Endothelial cell of umbilical vein (primary cell): ENCODE measurements at regions not wholly inside any gene's neighbourhood (a gene's known extent, or its start where the extent isn't known, plus 50 kb on each side); places are given as distances from the start of the nearest gene placed in this dataset.

Experiments
- BruUV-seq: library from RNA; stranded (reverse); fragments of 400-500 nt; replicated peaks from 2 replicates; lab custom pipeline; 2021; lab: Mats Ljungman, UMichigan
- CTCF ChIA-PET: fragments of 300-600, 350-600 bp; sonication (Branson Sonifier 250); formaldehyde crosslinking; loops from one replicate; lab custom pipeline; 2021; ENCODE audit warnings: antibody characterized with exemption, inconsistent platforms; lab: Charles Lee
- POLR2A ChIA-PET: fragments of 300-600, 350-600 bp; sonication (Branson Sonifier 250); formaldehyde crosslinking; loops from one replicate; lab custom pipeline; 2021; ENCODE audit warnings: antibody characterized with exemption, inconsistent platforms; lab: Charles Lee
- DNase-seq: peaks from one replicate; pipeline ENCODE4 v3.0.0-alpha.2; 2011; ENCODE audit warnings: low read depth, low spot score
- FAIRE-seq: peaks from 2 replicates; lab custom pipeline; 2011; peaks lifted over from hg19 to GRCh38; lab: Jason Lieb, UNC
- H2AFZ ChIP-seq: 2 replicates; pipeline ENCODE4 v1.6.0; 2012; ENCODE audit warnings: low read depth, low read length, control low read depth, inconsistent platforms
- H3K27ac ChIP-seq: 2 replicates; pipeline ENCODE4 v1.5.1; 2011; ENCODE audit warnings: low read depth, mild to moderate bottlenecking, control low read depth, low read length, moderate library complexity; ENCODE audit not compliant: insufficient read depth
- H3K27me3 ChIP-seq, 2 experiments: 2 replicates each; pipeline versions ENCODE4 v1.6.0 to v1.6.1; 2011; ENCODE audit warnings: low read length in 2 of 2, mixed read lengths in 1 of 2; ENCODE audit not compliant: control insufficient read depth in 2 of 2, insufficient read depth in 2 of 2
- H3K36me3 ChIP-seq, 2 experiments: 2 replicates in 1 of 2; 3 replicates in 1 of 2; pipeline ENCODE4 v1.5.1; 2011; ENCODE audit warnings: low read length in 2 of 2, mild to moderate bottlenecking in 1 of 2, moderate library complexity in 1 of 2; ENCODE audit not compliant: control insufficient read depth in 2 of 2, insufficient read depth in 2 of 2; ENCODE audit errors: extremely low read depth in 1 of 2
- H3K4me1 ChIP-seq: 3 replicates; pipeline ENCODE4 v1.5.1; 2011; ENCODE audit warnings: mild to moderate bottlenecking, low read length; ENCODE audit not compliant: control insufficient read depth, insufficient read depth; ENCODE audit errors: extremely low read depth
- H3K4me2 ChIP-seq: 2 replicates; pipeline ENCODE4 v1.6.1; 2011; ENCODE audit warnings: low read length, control low read depth, mixed read lengths; ENCODE audit not compliant: insufficient read depth
- H3K4me3 ChIP-seq, 3 experiments: fragments of 200-600 bp in 1 of 3; sonication (generic), shearing (Covaris generic) in 1 of 3; replicated peaks in 1 of 3; 2 replicates each; pipeline ENCODE4 v1.5.1; 2011 to 2016; ENCODE audit warnings: control low read depth in 3 of 3, low read length in 3 of 3, mild to moderate bottlenecking in 2 of 3, inconsistent platforms in 1 of 3, low read depth in 1 of 3, moderate library complexity in 1 of 3; ENCODE audit not compliant: insufficient read depth in 1 of 3
- H3K79me2 ChIP-seq: 2 replicates; pipeline ENCODE4 v1.6.0; 2012; ENCODE audit warnings: low read length, inconsistent platforms; ENCODE audit not compliant: control insufficient read depth, insufficient read depth
- H3K9ac ChIP-seq: replicated peaks from 2 replicates; pipeline ENCODE3; 2011; ENCODE audit warnings: low read length, control low read depth; ENCODE audit not compliant: insufficient read depth; ENCODE audit errors: extremely low read depth
- H3K9me1 ChIP-seq: replicated peaks from 3 replicates; pipeline ENCODE4 v1.6.0; 2011; ENCODE audit warnings: mild to moderate bottlenecking, low read length; ENCODE audit not compliant: control insufficient read depth, insufficient read depth; ENCODE audit errors: extremely low read depth
- H3K9me3 ChIP-seq: replicated peaks from 2 replicates; pipeline ENCODE4 v1.5.1; 2012; ENCODE audit warnings: low read length, inconsistent platforms; ENCODE audit not compliant: control insufficient read depth, insufficient read depth
- H4K20me1 ChIP-seq: replicated peaks from 2 replicates; pipeline ENCODE3; 2011; ENCODE audit warnings: mild to moderate bottlenecking, low read length; ENCODE audit not compliant: control insufficient read depth, insufficient read depth; ENCODE audit errors: extremely low read depth
- EZH2 ChIP-seq: IDR thresholded peaks from 2 replicates; pipeline ENCODE4 v1.6.1; 2012; ENCODE audit warnings: borderline replicate concordance, low read depth, mild to moderate bottlenecking, moderate library complexity, low read length, inconsistent platforms; ENCODE audit not compliant: severe bottlenecking
- FOS ChIP-seq: IDR thresholded peaks from 2 replicates; pipeline ENCODE4 v1.6.1; 2011; ENCODE audit warnings: mild to moderate bottlenecking, low read length, moderate library complexity, borderline replicate concordance; ENCODE audit not compliant: insufficient read depth
- GATA2 ChIP-seq: IDR thresholded peaks from 2 replicates; pipeline ENCODE4 v1.7.0; 2011; ENCODE audit warnings: low read depth, mild to moderate bottlenecking, moderate library complexity, mixed read lengths, low read length; ENCODE audit not compliant: insufficient read length, insufficient read depth
- JUN ChIP-seq: IDR thresholded peaks from 2 replicates; pipeline ENCODE4 v1.6.1; 2011; ENCODE audit warnings: borderline replicate concordance, low read depth; ENCODE audit not compliant: insufficient read length, insufficient read depth
- MYC ChIP-seq: IDR thresholded peaks from one replicate; pipeline ENCODE4 v1.6.1; 2011; ENCODE audit warnings: mild to moderate bottlenecking, low read depth, low read length
- POLR2A ChIP-seq: IDR thresholded peaks from 2 replicates; pipeline ENCODE4 v1.6.1; 2012; ENCODE audit warnings: low read depth, mild to moderate bottlenecking, control low read depth, low read length
- POLR2AphosphoS5 ChIP-seq: IDR thresholded peaks from 2 replicates; pipeline ENCODE4 v1.6.1; 2012; ENCODE audit warnings: low read depth, mild to moderate bottlenecking, control low read depth, low read length, moderate library complexity; ENCODE audit not compliant: insufficient read depth
- dilution Hi-C: fragments of 300-500 bp; cut with MboI; formaldehyde crosslinking; loops from one replicate; pipeline ENCODE4 v1.15.0; 2019; ENCODE audit warnings: low sequenced_read_pairs; ENCODE audit not compliant: extremely low pct_ligation_motif_present
- intact Hi-C: fragments of 100-400 bp; cut with micrococcal nuclease; formaldehyde crosslinking; loops from one replicate; pipeline ENCODE4 v1.10.0; 2022
- TF ChIP-seq, protein P1 (sequence below): IDR thresholded peaks from 2 replicates; pipeline ENCODE4 v1.6.1; 2011; ENCODE audit not compliant: insufficient read depth, insufficient read length
- TF ChIP-seq, protein P2 (sequence below), 2 donors: IDR thresholded peaks; 1 replicate in 1 of 2; 2 replicates in 1 of 2; pipeline ENCODE4 v1.5.1; 2011; ENCODE audit warnings: low read length in 2 of 2, mild to moderate bottlenecking in 2 of 2, moderate library complexity in 2 of 2, control low read depth in 1 of 2, inconsistent platforms in 1 of 2, low read depth in 1 of 2; ENCODE audit not compliant: insufficient read depth in 1 of 2; ENCODE audit errors: extremely low read depth in 1 of 2

DNA sequence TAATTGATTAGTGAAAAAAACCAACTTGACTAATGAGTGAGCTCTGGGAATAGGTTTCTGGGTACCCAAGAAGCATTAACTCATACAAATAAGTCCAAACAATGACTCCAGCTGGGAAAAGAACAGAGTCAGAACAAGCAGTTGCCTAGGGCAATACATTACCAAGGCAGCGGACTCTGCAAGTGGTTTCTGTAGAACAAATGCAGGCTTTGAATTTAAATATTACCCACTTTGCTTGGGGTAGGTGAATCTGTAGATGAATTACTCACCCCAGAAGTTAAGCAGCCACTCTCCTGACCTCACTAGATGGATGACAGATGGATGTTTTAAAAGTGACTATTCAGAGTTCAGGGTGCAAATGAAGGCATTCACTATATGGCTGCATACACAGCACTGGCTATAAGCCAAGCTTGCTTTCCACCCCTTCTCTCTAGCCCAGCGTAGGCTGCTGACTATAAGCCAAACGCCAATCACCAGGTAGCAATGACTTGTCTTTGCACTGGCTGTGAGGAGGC, 73.1 kb upstream of the BHLHE40 start:
- ChIA-PET POLR2A (no interaction called here), CTCF (interaction anchor here (1.0 to 1.2 kb wide), 3 partner anchors 10 to 185 kb away, joined by 3 to 4 read pairs (median 4); no protein-coding TSS in a partner anchor)
- Histone ChIP-seq H2AFZ (no peak overlapping the region), H3K9me1 (no peaks in the 10 kb centered on the region), H3K4me3 (no peak overlapping the region), H3K27ac (no peak overlapping the region), H4K20me1 (no peaks in the 10 kb centered on the region), H3K36me3 (no peaks in the 10 kb centered on the region), H3K4me1 (peaks cover 4% of the 10 kb centered on the region), H3K9ac (no peak overlapping the region), H3K9me3 (no peaks in the 10 kb centered on the region), H3K79me2 (no peaks in the 10 kb centered on the region), H3K27me3 (peaks cover 0 to 3% of the 10 kb centered on the region in 2 experiments), H3K4me2 (no peak overlapping the region)
- no TSS peak for BruUV-seq
- dilution Hi-C loops, result no loop called here
- no peak for TF ChIP-seq POLR2A
- TF ChIP-seq, protein P1, sequence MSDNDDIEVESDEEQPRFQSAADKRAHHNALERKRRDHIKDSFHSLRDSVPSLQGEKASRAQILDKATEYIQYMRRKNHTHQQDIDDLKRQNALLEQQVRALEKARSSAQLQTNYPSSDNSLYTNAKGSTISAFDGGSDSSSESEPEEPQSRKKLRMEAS, result no peak
- DNase-seq (no peak), FAIRE-seq (no peak)
- intact Hi-C loops, result no loop called here

DNA sequence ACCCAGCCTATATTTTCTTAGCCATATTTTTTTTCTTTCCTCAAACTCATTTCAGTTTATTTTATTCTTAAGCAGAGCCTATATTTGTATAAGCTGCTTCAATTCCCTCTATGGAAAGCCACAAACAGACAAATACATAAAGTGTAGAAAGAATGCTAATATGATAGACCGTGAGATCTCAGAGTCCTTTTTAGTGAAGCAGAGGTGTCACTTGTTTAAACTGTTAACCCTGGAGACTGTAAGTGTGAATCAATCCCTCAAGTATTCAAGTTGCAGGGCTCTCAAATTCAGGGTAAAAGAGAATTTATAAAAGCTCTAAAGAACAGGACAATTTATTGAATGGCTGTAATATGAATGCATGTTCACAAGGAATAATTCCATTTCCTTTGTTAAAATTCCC, 72.2 kb upstream of the BHLHE40 start:
- POLR2A ChIA-PET, result no interaction called here
- dilution Hi-C loops (no loop called here), intact Hi-C loops (no loop called here)
- no peak overlapping the region for H3K4me2 ChIP-seq
- H3K4me1 ChIP-seq, result peaks cover 4% of the 10 kb centered on the region
- H2AFZ ChIP-seq, result no peak overlapping the region
- no peaks in the 10 kb centered on the region for H4K20me1 ChIP-seq
- H3K4me3 ChIP-seq, result no peak overlapping the region
- H3K9ac ChIP-seq, result no peak overlapping the region
- no peak for DNase-seq
- FAIRE-seq, result no peak
- no peaks in the 10 kb centered on the region for H3K9me3 ChIP-seq
- no peaks in the 10 kb centered on the region for H3K36me3 ChIP-seq
- H3K9me1 ChIP-seq, result no peaks in the 10 kb centered on the region
- no TSS peak for BruUV-seq
- no peak for TF ChIP-seq GATA2
- TF ChIP-seq, protein P1, result no peak
- no peak for TF ChIP-seq EZH2
- TF ChIP-seq MYC, result no peak
- TF ChIP-seq FOS, result no peak
- TF ChIP-seq, protein P2, sequence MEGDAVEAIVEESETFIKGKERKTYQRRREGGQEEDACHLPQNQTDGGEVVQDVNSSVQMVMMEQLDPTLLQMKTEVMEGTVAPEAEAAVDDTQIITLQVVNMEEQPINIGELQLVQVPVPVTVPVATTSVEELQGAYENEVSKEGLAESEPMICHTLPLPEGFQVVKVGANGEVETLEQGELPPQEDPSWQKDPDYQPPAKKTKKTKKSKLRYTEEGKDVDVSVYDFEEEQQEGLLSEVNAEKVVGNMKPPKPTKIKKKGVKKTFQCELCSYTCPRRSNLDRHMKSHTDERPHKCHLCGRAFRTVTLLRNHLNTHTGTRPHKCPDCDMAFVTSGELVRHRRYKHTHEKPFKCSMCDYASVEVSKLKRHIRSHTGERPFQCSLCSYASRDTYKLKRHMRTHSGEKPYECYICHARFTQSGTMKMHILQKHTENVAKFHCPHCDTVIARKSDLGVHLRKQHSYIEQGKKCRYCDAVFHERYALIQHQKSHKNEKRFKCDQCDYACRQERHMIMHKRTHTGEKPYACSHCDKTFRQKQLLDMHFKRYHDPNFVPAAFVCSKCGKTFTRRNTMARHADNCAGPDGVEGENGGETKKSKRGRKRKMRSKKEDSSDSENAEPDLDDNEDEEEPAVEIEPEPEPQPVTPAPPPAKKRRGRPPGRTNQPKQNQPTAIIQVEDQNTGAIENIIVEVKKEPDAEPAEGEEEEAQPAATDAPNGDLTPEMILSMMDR (IDR thresholded peaks at IDR 0.05; ENCODE audit: extremely low read depth in 1 of 2, insufficient read depth in 1 of 2, low read depth in 1 of 2, low read length in 2 of 2), result no peak
- TF ChIP-seq POLR2AphosphoS5, result no peak
- no peak for TF ChIP-seq JUN
- TF ChIP-seq POLR2A, result no peak
- CTCF ChIA-PET, result interaction anchor here (1.2 kb wide), 1 partner anchor 186 kb away, joined by 5 read pairs; no protein-coding TSS in a partner anchor
- no peak overlapping the region for H3K27ac ChIP-seq
- H3K79me2 ChIP-seq, result no peaks in the 10 kb centered on the region
- H3K27me3 ChIP-seq, result peaks cover 0 to 3% of the 10 kb centered on the region in 2 experiments
